ENCODE measurements at regions not wholly inside any gene's neighbourhood (a gene's known extent, or its start where the extent isn't known, plus 50 kb on each side); places are given as distances from the start of the nearest gene placed in this dataset.

GRCh38 chr1:182143154-182143657 lies 81.7 kb upstream of the ZNF648 start:
- no peaks in the 10 kb centered on the region for H3K27me3 ChIP-seq (ENCODE audit: control insufficient read depth, extremely low read depth, insufficient read depth, low read length)
- H3K9me1 ChIP-seq (ENCODE audit: control insufficient read depth, extremely low read depth, insufficient read depth, low read length), result no peaks in the 10 kb centered on the region
- H3K27ac ChIP-seq (ENCODE audit: control insufficient read depth, insufficient read depth, low read length), result peak overlapping the region; percentile 77
- no peaks in the 10 kb centered on the region for H3K79me2 ChIP-seq (ENCODE audit: control insufficient read depth, insufficient read depth, low read length)
- dilution Hi-C loops (cut with MboI; ENCODE audit: extremely low pct_ligation_motif_present, low sequenced_read_pairs), result no loop called here
- peak; percentile 89 for FAIRE-seq
- H3K4me3 ChIP-seq (ENCODE audit: control insufficient read depth in 2 of 3, extremely low read depth in 1 of 3, insufficient read depth in 2 of 3, low read depth in 1 of 3, low read length in 3 of 3), result no peak overlapping the region
- no peak overlapping the region for H2AFZ ChIP-seq (ENCODE audit: control insufficient read depth, low read length)
- TF ChIP-seq CTCF (optimal IDR thresholded peaks at IDR 0.05 in 1 of 3, IDR thresholded peaks at IDR 0.05 in 1 of 3, conservative IDR thresholded peaks at IDR 0.05 in 1 of 3; ENCODE audit: extremely low read depth in 1 of 3, insufficient read depth in 2 of 3, low read length in 3 of 3) (peak; percentile 91 to 96 (median 93)), EZH2 (IDR thresholded peaks at IDR 0.05; ENCODE audit: low read length) (no peak)
- DNase-seq (ENCODE audit: low read depth, low spot score), result no peak
- peak overlapping the region; percentile 54 for H3K4me2 ChIP-seq (ENCODE audit: control insufficient read depth, extremely low read depth, insufficient read depth, low read depth, low read length)
- H4K20me1 ChIP-seq (ENCODE audit: control insufficient read depth, extremely low read depth, insufficient read depth, low read length), result no peaks in the 10 kb centered on the region
- no peaks in the 10 kb centered on the region for H3K36me3 ChIP-seq (ENCODE audit: control insufficient read depth in 2 of 2, extremely low read depth in 1 of 2, insufficient read depth in 2 of 2, low read length in 2 of 2)
- H3K9me3 ChIP-seq (ENCODE audit: control insufficient read depth, low read depth, low read length), result no peaks in the 10 kb centered on the region
- peaks cover 41% of the 10 kb centered on the region for H3K4me1 ChIP-seq (ENCODE audit: control insufficient read depth, extremely low read depth, insufficient read depth, low read length)
- no peak overlapping the region for H3K9ac ChIP-seq (ENCODE audit: control insufficient read depth, extremely low read depth, insufficient read depth, low read length)

GRCh38 chr1:182142621-182143020 lies 81.1 kb upstream of the ZNF648 start:
- no peak for TF ChIP-seq EZH2 (IDR thresholded peaks at IDR 0.05; ENCODE audit: low read length)
- H3K4me3 ChIP-seq (ENCODE audit: control insufficient read depth in 2 of 3, extremely low read depth in 1 of 3, insufficient read depth in 2 of 3, low read depth in 1 of 3, low read length in 3 of 3), result no peak overlapping the region
- no peaks in the 10 kb centered on the region for H3K9me3 ChIP-seq (ENCODE audit: control insufficient read depth, low read depth, low read length)
- dilution Hi-C loops (cut with MboI; ENCODE audit: extremely low pct_ligation_motif_present, low sequenced_read_pairs), result no loop called here
- no peak overlapping the region for H3K4me2 ChIP-seq (ENCODE audit: control insufficient read depth, extremely low read depth, insufficient read depth, low read depth, low read length)
- no peaks in the 10 kb centered on the region for H3K27me3 ChIP-seq (ENCODE audit: control insufficient read depth, extremely low read depth, insufficient read depth, low read length)
- H2AFZ ChIP-seq (ENCODE audit: control insufficient read depth, low read length), result no peak overlapping the region
- no peaks in the 10 kb centered on the region for H4K20me1 ChIP-seq (ENCODE audit: control insufficient read depth, extremely low read depth, insufficient read depth, low read length)
- H3K9me1 ChIP-seq (ENCODE audit: control insufficient read depth, extremely low read depth, insufficient read depth, low read length), result no peaks in the 10 kb centered on the region
- FAIRE-seq, result no peak
- peaks cover 41% of the 10 kb centered on the region for H3K4me1 ChIP-seq (ENCODE audit: control insufficient read depth, extremely low read depth, insufficient read depth, low read length)
- H3K79me2 ChIP-seq (ENCODE audit: control insufficient read depth, insufficient read depth, low read length), result no peaks in the 10 kb centered on the region
- no peak overlapping the region for H3K27ac ChIP-seq (ENCODE audit: control insufficient read depth, insufficient read depth, low read length)
- DNase-seq (ENCODE audit: low read depth, low spot score), result no peak
- H3K36me3 ChIP-seq (ENCODE audit: control insufficient read depth in 2 of 2, extremely low read depth in 1 of 2, insufficient read depth in 2 of 2, low read length in 2 of 2), result no peaks in the 10 kb centered on the region
- no peak overlapping the region for H3K9ac ChIP-seq (ENCODE audit: control insufficient read depth, extremely low read depth, insufficient read depth, low read length)

GRCh38 chr1:182141040-182141439 lies 79.5 kb upstream of the ZNF648 start:
- Histone ChIP-seq H2AFZ (ENCODE audit: control insufficient read depth, low read length) (no peak overlapping the region), H3K9me1 (ENCODE audit: control insufficient read depth, extremely low read depth, insufficient read depth, low read length) (no peaks in the 10 kb centered on the region), H3K79me2 (ENCODE audit: control insufficient read depth, insufficient read depth, low read length) (no peaks in the 10 kb centered on the region), H3K4me2 (ENCODE audit: control insufficient read depth, extremely low read depth, insufficient read depth, low read depth, low read length) (no peak overlapping the region), H3K27me3 (ENCODE audit: control insufficient read depth, extremely low read depth, insufficient read depth, low read length) (no peaks in the 10 kb centered on the region), H3K4me1 (ENCODE audit: control insufficient read depth, extremely low read depth, insufficient read depth, low read length) (peaks cover 33% of the 10 kb centered on the region), H3K9me3 (ENCODE audit: control insufficient read depth, low read depth, low read length) (no peaks in the 10 kb centered on the region), H3K36me3 (ENCODE audit: control insufficient read depth in 2 of 2, extremely low read depth in 1 of 2, insufficient read depth in 2 of 2, low read length in 2 of 2) (no peaks in the 10 kb centered on the region), H4K20me1 (ENCODE audit: control insufficient read depth, extremely low read depth, insufficient read depth, low read length) (no peaks in the 10 kb centered on the region), H3K27ac (ENCODE audit: control insufficient read depth, insufficient read depth, low read length) (no peak overlapping the region), H3K9ac (ENCODE audit: control insufficient read depth, extremely low read depth, insufficient read depth, low read length) (no peak overlapping the region), H3K4me3 (ENCODE audit: control insufficient read depth in 2 of 3, extremely low read depth in 1 of 3, insufficient read depth in 2 of 3, low read depth in 1 of 3, low read length in 3 of 3) (no peak overlapping the region)
- TF ChIP-seq EZH2 (IDR thresholded peaks at IDR 0.05; ENCODE audit: low read length) (no peak), CTCF (optimal IDR thresholded peaks at IDR 0.05 in 1 of 3, IDR thresholded peaks at IDR 0.05 in 1 of 3, conservative IDR thresholded peaks at IDR 0.05 in 1 of 3; ENCODE audit: extremely low read depth in 1 of 3, insufficient read depth in 2 of 3, low read length in 3 of 3) (no peak)
- no peak for FAIRE-seq
- dilution Hi-C loops (cut with MboI; ENCODE audit: extremely low pct_ligation_motif_present, low sequenced_read_pairs), result no loop called here
- DNase-seq (ENCODE audit: low read depth, low spot score), result no peak

All from keratinocyte (primary cell).